ENCODE measurements at regions not wholly inside any gene's neighbourhood (a gene's known extent, or its start where the extent isn't known, plus 50 kb on each side); places are given as distances from the start of the nearest gene placed in this dataset.

DNA sequence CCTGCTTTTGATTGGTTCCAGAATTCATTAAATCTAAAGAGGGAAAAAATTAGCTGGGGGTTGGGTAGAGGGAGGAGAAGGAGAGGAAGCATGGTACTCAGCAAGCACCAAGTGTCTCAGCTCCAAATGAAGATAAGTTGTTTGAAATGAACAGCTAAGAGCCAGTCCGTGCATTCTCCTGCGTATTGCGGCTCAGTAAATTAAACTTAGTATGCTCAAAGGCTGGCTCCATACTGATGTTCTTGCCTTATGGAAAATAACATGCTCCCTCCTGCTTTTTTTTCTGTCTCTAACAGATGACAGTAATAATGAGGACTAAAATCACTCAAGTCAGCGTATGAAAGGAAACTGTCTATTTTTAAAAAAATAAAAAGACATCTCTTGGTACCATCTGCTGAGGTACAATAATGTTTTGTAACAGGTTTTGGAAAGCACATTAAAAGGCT is 161.0 kb downstream of the SPATA31D1 start:
- whole genome bisulfite sequencing (ENCODE audit: missing lambda C conversion rate): 80% methylated on average over 4 of the region's 4 CpGs
- H3K9me3 ChIP-seq: no peaks in the 10 kb centered on the region
- no peak overlapping the region for H3K27ac ChIP-seq
- ATAC-seq (no peak), DNase-seq (ENCODE audit: low read depth in 1 of 2, low spot score in 1 of 2) (no peak), FAIRE-seq (no peak)
- ChIA-PET CTCF (no interaction called here), POLR2A (no interaction called here)
- no peak overlapping the region for H3K4me3 ChIP-seq
- no peaks in the 10 kb centered on the region for H3K4me1 ChIP-seq
- no peak overlapping the region for H3K4me2 ChIP-seq
- TF ChIP-seq, protein P1, sequence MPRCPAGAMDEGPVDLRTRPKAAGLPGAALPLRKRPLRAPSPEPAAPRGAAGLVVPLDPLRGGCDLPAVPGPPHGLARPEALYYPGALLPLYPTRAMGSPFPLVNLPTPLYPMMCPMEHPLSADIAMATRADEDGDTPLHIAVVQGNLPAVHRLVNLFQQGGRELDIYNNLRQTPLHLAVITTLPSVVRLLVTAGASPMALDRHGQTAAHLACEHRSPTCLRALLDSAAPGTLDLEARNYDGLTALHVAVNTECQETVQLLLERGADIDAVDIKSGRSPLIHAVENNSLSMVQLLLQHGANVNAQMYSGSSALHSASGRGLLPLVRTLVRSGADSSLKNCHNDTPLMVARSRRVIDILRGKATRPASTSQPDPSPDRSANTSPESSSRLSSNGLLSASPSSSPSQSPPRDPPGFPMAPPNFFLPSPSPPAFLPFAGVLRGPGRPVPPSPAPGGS (IDR thresholded peaks at IDR 0.05): no peak
- TF ChIP-seq, protein P2, sequence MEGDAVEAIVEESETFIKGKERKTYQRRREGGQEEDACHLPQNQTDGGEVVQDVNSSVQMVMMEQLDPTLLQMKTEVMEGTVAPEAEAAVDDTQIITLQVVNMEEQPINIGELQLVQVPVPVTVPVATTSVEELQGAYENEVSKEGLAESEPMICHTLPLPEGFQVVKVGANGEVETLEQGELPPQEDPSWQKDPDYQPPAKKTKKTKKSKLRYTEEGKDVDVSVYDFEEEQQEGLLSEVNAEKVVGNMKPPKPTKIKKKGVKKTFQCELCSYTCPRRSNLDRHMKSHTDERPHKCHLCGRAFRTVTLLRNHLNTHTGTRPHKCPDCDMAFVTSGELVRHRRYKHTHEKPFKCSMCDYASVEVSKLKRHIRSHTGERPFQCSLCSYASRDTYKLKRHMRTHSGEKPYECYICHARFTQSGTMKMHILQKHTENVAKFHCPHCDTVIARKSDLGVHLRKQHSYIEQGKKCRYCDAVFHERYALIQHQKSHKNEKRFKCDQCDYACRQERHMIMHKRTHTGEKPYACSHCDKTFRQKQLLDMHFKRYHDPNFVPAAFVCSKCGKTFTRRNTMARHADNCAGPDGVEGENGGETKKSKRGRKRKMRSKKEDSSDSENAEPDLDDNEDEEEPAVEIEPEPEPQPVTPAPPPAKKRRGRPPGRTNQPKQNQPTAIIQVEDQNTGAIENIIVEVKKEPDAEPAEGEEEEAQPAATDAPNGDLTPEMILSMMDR (IDR thresholded peaks at IDR 0.05): no peak
- TF ChIP-seq, protein P3, sequence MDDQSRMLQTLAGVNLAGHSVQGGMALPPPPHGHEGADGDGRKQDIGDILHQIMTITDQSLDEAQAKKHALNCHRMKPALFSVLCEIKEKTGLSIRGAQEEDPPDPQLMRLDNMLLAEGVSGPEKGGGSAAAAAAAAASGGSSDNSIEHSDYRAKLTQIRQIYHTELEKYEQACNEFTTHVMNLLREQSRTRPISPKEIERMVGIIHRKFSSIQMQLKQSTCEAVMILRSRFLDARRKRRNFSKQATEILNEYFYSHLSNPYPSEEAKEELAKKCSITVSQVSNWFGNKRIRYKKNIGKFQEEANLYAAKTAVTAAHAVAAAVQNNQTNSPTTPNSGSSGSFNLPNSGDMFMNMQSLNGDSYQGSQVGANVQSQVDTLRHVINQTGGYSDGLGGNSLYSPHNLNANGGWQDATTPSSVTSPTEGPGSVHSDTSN (IDR thresholded peaks at IDR 0.05): no peak
- no peak for TF ChIP-seq ZSCAN20 (CRISPR knock-in tag; IDR thresholded peaks at IDR 0.05)
- no peak for TF ChIP-seq HDAC2 (IDR thresholded peaks at IDR 0.05)
- TF ChIP-seq ZFP36 (IDR thresholded peaks at IDR 0.05; ENCODE audit: borderline replicate concordance, partially characterized antibody): no peak
- no peak for TF ChIP-seq ZNF302 (CRISPR knock-in tag; IDR thresholded peaks at IDR 0.05)
- no peak for TF ChIP-seq JUNB (IDR thresholded peaks at IDR 0.05)
- TF ChIP-seq EHF (CRISPR knock-in tag; IDR thresholded peaks at IDR 0.05): no peak
- TF ChIP-seq RAD21 (conservative IDR thresholded peaks at IDR 0.05 in 1 of 2, IDR thresholded peaks at IDR 0.05 in 1 of 2): no peak
- no peak for TF ChIP-seq HOXB5 (CRISPR knock-in tag; IDR thresholded peaks at IDR 0.05)
- TF ChIP-seq ZC3H11A (IDR thresholded peaks at IDR 0.05): no peak
- no peak for TF ChIP-seq FOXS1 (CRISPR knock-in tag; IDR thresholded peaks at IDR 0.05)
- TF ChIP-seq GATA3 (IDR thresholded peaks at IDR 0.05; ENCODE audit: borderline replicate concordance): no peak

DNA sequence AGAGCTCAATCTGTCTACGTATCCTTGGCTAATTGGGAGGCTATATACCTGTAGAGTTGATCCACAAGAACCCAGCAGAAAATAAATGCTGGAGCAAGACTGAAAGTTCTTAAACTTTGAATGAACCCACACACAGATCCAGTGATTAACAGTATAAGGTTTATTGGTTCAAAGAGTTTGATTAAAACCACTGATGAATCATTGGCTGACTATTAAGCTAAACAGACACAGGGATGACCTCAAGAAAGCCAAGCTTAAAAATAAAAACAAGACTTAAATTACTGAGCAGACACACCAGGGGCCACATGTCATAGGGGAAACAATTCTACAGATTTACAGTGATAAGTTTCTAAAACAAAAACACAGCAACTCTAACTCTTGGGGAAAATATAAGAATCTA is 163.6 kb downstream of the SPATA31D1 start:
- Histone ChIP-seq H3K4me1 (no peaks in the 10 kb centered on the region), H3K9me3 (no peaks in the 10 kb centered on the region), H3K4me3 (no peak overlapping the region), H3K27ac (no peak overlapping the region), H3K4me2 (no peak overlapping the region)
- DNase-seq (ENCODE audit: low read depth in 1 of 2, low spot score in 1 of 2) (no peak), ATAC-seq (no peak), FAIRE-seq (no peak)
- POLR2A ChIA-PET: no interaction called here
- TF ChIP-seq, protein P1 (IDR thresholded peaks at IDR 0.05): no peak
- TF ChIP-seq, protein P4, sequence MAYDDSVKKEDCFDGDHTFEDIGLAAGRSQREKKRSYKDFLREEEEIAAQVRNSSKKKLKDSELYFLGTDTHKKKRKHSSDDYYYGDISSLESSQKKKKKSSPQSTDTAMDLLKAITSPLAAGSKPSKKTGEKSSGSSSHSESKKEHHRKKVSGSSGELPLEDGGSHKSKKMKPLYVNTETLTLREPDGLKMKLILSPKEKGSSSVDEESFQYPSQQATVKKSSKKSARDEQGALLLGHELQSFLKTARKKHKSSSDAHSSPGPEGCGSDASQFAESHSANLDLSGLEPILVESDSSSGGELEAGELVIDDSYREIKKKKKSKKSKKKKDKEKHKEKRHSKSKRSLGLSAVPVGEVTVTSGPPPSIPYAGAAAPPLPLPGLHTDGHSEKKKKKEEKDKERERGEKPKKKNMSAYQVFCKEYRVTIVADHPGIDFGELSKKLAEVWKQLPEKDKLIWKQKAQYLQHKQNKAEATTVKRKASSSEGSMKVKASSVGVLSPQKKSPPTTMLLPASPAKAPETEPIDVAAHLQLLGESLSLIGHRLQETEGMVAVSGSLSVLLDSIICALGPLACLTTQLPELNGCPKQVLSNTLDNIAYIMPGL (CRISPR knock-in tag; IDR thresholded peaks at IDR 0.05; ENCODE audit: borderline replicate concordance): no peak
- TF ChIP-seq SMC3 (IDR thresholded peaks at IDR 0.05): no peak
- TF ChIP-seq HOXB5 (CRISPR knock-in tag; IDR thresholded peaks at IDR 0.05): no peak
- no peak for TF ChIP-seq POLR2A (IDR thresholded peaks at IDR 0.05; ENCODE audit: low read length)
- TF ChIP-seq FOXS1 (CRISPR knock-in tag; IDR thresholded peaks at IDR 0.05): no peak
- CTCF ChIA-PET: no interaction called here
- WGBS (ENCODE audit: missing lambda C conversion rate): 38% methylated on average over 1 of the region's 1 CpG

DNA sequence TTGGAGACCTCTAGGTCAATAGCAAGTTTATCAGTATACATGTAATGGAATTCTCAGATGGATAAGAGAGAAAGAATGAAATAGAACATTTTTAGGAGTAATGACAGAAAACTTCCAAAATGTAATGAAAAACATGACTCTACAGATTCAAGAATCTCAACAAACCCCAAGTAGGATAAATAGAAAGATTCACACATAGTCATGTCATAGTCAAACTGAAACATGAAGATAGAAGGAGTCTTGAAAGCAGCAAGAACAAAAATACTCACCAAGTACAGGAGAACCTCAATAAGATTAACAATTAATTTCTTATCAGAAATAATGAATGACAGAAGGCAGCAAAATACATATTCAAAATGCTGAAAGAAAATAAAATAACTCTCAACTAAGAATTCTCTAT is 164.5 kb downstream of the SPATA31D1 start:
- ChIA-PET CTCF (no interaction called here), POLR2A (no interaction called here)
- no peak for FAIRE-seq
- Histone ChIP-seq H3K4me2 (no peak overlapping the region), H3K9me3 (no peaks in the 10 kb centered on the region), H3K4me3 (no peak overlapping the region), H3K27ac (no peak overlapping the region), H3K4me1 (no peaks in the 10 kb centered on the region)
- ATAC-seq: no peak
- DNase-seq (ENCODE audit: low read depth in 1 of 2, low spot score in 1 of 2): no peak
- TF ChIP-seq, protein P1 (IDR thresholded peaks at IDR 0.05): no peak
- TF ChIP-seq RNF2 (IDR thresholded peaks at IDR 0.05; ENCODE audit: borderline replicate concordance, low read depth): no peak
- TF ChIP-seq, protein P2 (IDR thresholded peaks at IDR 0.05): no peak
- TF ChIP-seq, protein P5, sequence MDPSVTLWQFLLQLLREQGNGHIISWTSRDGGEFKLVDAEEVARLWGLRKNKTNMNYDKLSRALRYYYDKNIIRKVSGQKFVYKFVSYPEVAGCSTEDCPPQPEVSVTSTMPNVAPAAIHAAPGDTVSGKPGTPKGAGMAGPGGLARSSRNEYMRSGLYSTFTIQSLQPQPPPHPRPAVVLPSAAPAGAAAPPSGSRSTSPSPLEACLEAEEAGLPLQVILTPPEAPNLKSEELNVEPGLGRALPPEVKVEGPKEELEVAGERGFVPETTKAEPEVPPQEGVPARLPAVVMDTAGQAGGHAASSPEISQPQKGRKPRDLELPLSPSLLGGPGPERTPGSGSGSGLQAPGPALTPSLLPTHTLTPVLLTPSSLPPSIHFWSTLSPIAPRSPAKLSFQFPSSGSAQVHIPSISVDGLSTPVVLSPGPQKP (IDR thresholded peaks at IDR 0.05; ENCODE audit: low read depth, low read length): no peak
- TF ChIP-seq MAZ (IDR thresholded peaks at IDR 0.05; ENCODE audit: borderline replicate concordance, low read depth, low read length): no peak
- TF ChIP-seq, protein P6, sequence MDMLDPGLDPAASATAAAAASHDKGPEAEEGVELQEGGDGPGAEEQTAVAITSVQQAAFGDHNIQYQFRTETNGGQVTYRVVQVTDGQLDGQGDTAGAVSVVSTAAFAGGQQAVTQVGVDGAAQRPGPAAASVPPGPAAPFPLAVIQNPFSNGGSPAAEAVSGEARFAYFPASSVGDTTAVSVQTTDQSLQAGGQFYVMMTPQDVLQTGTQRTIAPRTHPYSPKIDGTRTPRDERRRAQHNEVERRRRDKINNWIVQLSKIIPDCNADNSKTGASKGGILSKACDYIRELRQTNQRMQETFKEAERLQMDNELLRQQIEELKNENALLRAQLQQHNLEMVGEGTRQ (IDR thresholded peaks at IDR 0.05): no peak

All from A549 (cell line).